GM12865 (cell line): ENCODE measurements at regions not wholly inside any gene's neighbourhood (a gene's known extent, or its start where the extent isn't known, plus 50 kb on each side); places are given as distances from the start of the nearest gene placed in this dataset.

Experiments used
- DNase-seq: peaks from one replicate; pipeline ENCODE4 v3.0.0; 2010; ENCODE audit warnings: low read depth
- H3K4me3 ChIP-seq: 2 replicates; pipeline ENCODE4 v1.5.1; 2011; ENCODE audit warnings: mild to moderate bottlenecking, low read depth, low read length, control low read depth
- CTCF ChIP-seq: IDR thresholded peaks from 2 replicates; pipeline ENCODE4 v1.5.1; 2011; ENCODE audit warnings: low read length, control low read depth, low read depth, inconsistent platforms; ENCODE audit not compliant: insufficient read depth; ENCODE audit errors: missing control alignments

- DNase-seq, result no peak
- TF ChIP-seq CTCF, result no peak
- no peak overlapping the region for H3K4me3 ChIP-seq
Measured at GRCh38 chr5:108661590-108662219, 86.0 kb upstream of the FER start.

GRCh38 chr5:108661024-108661423 lies 86.7 kb upstream of the FER start:
- no peak for DNase-seq
- TF ChIP-seq CTCF, result no peak
- no peak overlapping the region for H3K4me3 ChIP-seq

- no peak for TF ChIP-seq CTCF
- H3K4me3 ChIP-seq, result no peak overlapping the region
- DNase-seq, result no peak
Measured at GRCh38 chr5:108660291-108660690, 87.4 kb upstream of the FER start.

GRCh38 chr5:108659531-108659930 lies 88.2 kb upstream of the FER start:
- DNase-seq, result no peak
- TF ChIP-seq CTCF, result no peak
- no peak overlapping the region for H3K4me3 ChIP-seq

- TF ChIP-seq CTCF, result no peak
- no peak for DNase-seq
- no peak overlapping the region for H3K4me3 ChIP-seq
Measured at GRCh38 chr5:108655750-108656450, 91.8 kb upstream of the FER start.

GRCh38 chr5:108654051-108654450 lies 93.6 kb upstream of the FER start:
- no peak for DNase-seq
- no peak overlapping the region for H3K4me3 ChIP-seq
- no peak for TF ChIP-seq CTCF

GRCh38 chr5:108653201-108653600 lies 94.5 kb upstream of the FER start:
- no peak overlapping the region for H3K4me3 ChIP-seq
- no peak for DNase-seq
- TF ChIP-seq CTCF, result no peak
